AG09319 (cell line): ENCODE measurements at regions not wholly inside any gene's neighbourhood (a gene's known extent, or its start where the extent isn't known, plus 50 kb on each side); places are given as distances from the start of the nearest gene placed in this dataset.

ENCODE experiments used
- DNase-seq: peaks from one replicate; pipeline ENCODE4 v3.0.0-alpha.2; 2010; ENCODE audit warnings: low read depth; ENCODE audit errors: extremely low read depth
- TF ChIP-seq, protein P1 (sequence below): IDR thresholded peaks from 2 replicates; pipeline ENCODE4 v1.5.1; 2011; ENCODE audit warnings: low read depth, mild to moderate bottlenecking, inconsistent platforms, low read length, moderate library complexity

DNA sequence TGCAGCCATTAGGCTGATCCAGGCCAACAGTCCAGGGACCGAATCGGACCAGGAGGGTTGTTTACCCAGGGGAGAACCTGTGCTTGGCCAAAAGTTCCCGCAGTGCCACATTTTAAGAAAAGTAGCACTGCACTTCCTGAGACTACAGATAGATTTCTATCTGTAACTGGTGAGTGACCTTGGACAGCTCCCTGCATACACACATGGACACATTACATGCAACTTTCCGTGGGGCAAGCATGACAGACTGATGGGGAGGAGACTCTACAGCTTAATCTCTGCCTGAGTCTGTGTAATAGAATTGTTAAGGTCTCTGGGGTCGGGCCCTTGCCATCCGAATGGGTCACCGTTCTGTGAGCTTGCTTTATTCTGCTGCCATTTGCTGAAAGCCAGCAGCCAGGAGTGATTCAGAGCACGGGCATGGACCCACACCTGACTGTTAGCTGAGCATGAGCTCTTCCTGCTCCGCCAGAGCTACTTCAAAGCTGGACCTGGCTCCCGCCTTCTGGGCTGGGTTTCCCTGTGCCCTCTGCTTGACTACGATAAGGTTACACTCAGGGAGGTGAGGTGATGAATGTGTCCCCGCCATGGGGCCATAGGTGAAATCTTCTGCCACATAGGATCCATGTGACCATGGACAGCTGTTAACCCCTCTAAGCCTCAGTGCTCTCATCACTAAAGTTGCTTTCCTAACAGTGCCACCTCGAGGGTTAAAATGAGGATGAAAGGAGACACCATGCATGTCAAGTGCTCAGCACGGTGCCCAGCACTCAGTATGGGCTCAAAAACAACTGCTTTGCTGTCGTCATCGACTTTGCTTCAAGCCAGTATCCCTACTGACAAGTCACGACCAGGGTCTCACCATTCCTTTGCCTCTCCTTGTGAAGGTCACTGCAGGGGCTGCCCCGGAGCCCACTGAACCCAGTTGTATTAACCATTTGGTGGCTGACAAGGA lies 200.0 kb downstream of the MELK start:
- no peak for DNase-seq
- TF ChIP-seq, protein P1, sequence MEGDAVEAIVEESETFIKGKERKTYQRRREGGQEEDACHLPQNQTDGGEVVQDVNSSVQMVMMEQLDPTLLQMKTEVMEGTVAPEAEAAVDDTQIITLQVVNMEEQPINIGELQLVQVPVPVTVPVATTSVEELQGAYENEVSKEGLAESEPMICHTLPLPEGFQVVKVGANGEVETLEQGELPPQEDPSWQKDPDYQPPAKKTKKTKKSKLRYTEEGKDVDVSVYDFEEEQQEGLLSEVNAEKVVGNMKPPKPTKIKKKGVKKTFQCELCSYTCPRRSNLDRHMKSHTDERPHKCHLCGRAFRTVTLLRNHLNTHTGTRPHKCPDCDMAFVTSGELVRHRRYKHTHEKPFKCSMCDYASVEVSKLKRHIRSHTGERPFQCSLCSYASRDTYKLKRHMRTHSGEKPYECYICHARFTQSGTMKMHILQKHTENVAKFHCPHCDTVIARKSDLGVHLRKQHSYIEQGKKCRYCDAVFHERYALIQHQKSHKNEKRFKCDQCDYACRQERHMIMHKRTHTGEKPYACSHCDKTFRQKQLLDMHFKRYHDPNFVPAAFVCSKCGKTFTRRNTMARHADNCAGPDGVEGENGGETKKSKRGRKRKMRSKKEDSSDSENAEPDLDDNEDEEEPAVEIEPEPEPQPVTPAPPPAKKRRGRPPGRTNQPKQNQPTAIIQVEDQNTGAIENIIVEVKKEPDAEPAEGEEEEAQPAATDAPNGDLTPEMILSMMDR = no peak

DNA sequence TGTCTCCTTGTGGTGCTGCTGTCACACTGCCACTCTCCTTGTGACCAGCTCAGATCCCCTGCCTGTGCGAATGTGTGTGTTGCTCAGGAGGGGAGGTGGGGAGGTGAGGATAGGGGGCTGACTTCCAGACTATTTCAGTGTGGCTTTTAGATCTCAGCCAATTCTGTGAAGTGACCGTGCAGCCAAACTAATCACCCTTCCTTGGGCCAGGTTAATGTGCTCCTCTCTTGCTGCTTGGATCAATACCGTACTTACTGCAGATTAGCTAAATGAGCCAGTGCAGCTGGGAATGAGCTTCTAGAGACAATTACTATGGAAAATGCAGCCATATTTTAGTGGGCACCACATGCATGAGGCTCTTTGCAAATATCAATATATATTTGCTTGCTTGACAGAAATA lies 206.0 kb downstream of the MELK start:
- TF ChIP-seq, protein P1 = no peak
- DNase-seq = no peak

DNA sequence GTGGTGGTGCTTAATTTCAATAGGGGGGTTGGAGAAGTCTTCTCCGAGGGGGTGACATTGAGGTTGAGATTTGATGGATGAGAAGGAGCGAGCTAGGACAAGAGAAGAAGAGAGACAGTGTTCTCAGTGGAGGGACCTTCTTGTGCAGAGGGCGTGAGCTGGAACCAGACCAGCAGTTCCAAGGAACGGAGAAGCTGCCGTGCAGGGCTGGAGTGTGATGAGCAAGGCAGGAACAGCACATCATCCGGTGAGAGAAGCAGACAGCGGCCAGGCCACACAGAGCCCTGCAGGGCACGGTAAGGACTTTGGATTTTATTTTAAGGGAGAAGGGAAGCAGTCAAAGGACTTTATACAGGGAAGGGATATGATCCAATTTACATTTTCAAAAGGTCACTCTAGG lies 206.9 kb downstream of the MELK start:
- TF ChIP-seq, protein P1 = no peak
- no peak for DNase-seq

DNA sequence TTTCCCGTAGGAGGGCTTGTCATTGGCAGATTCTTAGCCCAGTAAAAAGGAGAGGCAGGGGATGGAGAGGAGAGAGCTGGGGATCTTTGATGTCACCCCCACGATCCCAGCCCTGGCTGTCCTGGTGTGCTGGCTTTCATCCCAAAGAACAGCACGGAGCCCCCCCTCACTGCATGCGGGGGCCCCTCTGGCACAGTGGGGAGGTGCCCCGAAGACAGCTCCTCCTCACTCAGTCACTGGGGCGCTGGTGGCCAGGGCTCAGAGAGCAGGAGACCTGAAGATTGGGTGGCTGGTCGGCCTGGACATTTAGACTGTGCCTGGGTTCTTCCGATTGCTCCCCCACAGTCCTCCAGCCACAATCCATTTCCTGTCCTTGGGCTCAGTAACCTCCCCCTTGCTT lies 207.5 kb downstream of the MELK start:
- TF ChIP-seq, protein P1 = no peak
- no peak for DNase-seq

DNA sequence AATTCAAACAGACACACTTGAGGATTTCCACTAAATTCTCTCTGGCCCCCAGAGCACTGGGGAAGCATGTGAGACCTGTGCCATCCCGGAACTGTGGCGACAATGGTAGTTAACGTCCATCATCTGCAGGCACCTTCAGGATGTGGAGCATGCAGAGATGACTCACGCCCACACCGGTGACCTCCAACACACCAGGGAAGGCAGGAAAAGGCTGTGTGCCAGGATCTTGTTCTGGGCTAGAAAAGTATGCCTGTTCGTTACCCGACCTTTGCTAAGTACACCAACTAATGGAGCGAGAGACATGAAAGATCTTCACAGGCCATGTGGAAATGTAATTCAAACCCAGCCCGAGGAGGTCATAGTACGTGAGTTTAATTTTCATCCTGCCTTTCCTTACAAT lies 208.8 kb downstream of the MELK start:
- DNase-seq = no peak

More for the DNA sequence above, 208.8 kb downstream of the MELK start:
- TF ChIP-seq, protein P1 = no peak
